ENCODE measurements at regions not wholly inside any gene's neighbourhood (a gene's known extent, or its start where the extent isn't known, plus 50 kb on each side); places are given as distances from the start of the nearest gene placed in this dataset.

GRCh38 chr13:29991343-29991742 is 140.9 kb upstream of the UBL3 start:
- DNase-seq, result no peak

GRCh38 chr13:29987340-29987739 is 136.9 kb upstream of the UBL3 start:
- no peak for DNase-seq

- DNase-seq, result no peak
Measured at GRCh38 chr13:29980339-29980738, 129.9 kb upstream of the UBL3 start.

GRCh38 chr13:29978211-29978610 is 127.8 kb upstream of the UBL3 start:
- DNase-seq, result no peak

GRCh38 chr13:29977476-29978120 is 127.2 kb upstream of the UBL3 start:
- DNase-seq, result no peak

GRCh38 chr13:29976535-29976934 is 126.1 kb upstream of the UBL3 start:
- DNase-seq, result no peak

GRCh38 chr13:29975283-29975682 is 124.9 kb upstream of the UBL3 start:
- no peak for DNase-seq

GRCh38 chr13:29969286-29969685 is 118.9 kb upstream of the UBL3 start:
- DNase-seq, result no peak

- DNase-seq, result no peak
Measured at GRCh38 chr13:29964181-29964845, 113.9 kb upstream of the UBL3 start.

GRCh38 chr13:29963089-29963488 is 112.7 kb upstream of the UBL3 start:
- no peak for DNase-seq

- DNase-seq, result no peak
Measured at GRCh38 chr13:29961036-29961670, 110.7 kb upstream of the UBL3 start.

- no peak for DNase-seq
Measured at GRCh38 chr13:29959603-29960002, 109.2 kb upstream of the UBL3 start.

- no peak for DNase-seq
Measured at GRCh38 chr13:29959086-29959485, 108.7 kb upstream of the UBL3 start.

GRCh38 chr13:29958476-29958875 is 108.1 kb upstream of the UBL3 start:
- DNase-seq, result no peak

- DNase-seq, result no peak
Measured at GRCh38 chr13:29957320-29957719, 106.9 kb upstream of the UBL3 start.

- no peak for DNase-seq
Measured at GRCh38 chr13:29956853-29957252, 106.4 kb upstream of the UBL3 start.

GRCh38 chr13:29955137-29955650 is 104.8 kb upstream of the UBL3 start:
- no peak for DNase-seq

- DNase-seq, result no peak
Measured at GRCh38 chr13:29954082-29955028, 103.9 kb upstream of the UBL3 start.

GRCh38 chr13:29953542-29953941 is 103.1 kb upstream of the UBL3 start:
- DNase-seq, result no peak

- DNase-seq, result no peak
Measured at GRCh38 chr13:29952245-29952644, 101.8 kb upstream of the UBL3 start.

GRCh38 chr13:29948791-29949190 is 98.4 kb upstream of the UBL3 start:
- no peak for DNase-seq

- no peak for DNase-seq
Measured at GRCh38 chr13:29948244-29948643, 97.8 kb upstream of the UBL3 start.

GRCh38 chr13:29947839-29948238 is 97.4 kb upstream of the UBL3 start:
- DNase-seq, result no peak

All from NCI-H2029 treated with DMSO at 0.1 percent for 48 hours (cell line).